Hematopoietic multipotent progenitor cell treated with erythropoietin and hydrocortisone succinate and interleukin-3 and kit ligand, for 8 days (in vitro differentiated cells): ENCODE measurements at regions not wholly inside any gene's neighbourhood (a gene's known extent, or its start where the extent isn't known, plus 50 kb on each side); places are given as distances from the start of the nearest gene placed in this dataset.
"Not testable (repeated sequence)": the region's sequence is repeated elsewhere in the genome, so short reads cannot be mapped to it uniquely, and the experiment has no call there.

Experiments
- DNase-seq: peaks from one replicate; pipeline ENCODE4 v3.0.0-alpha.2; 2015

DNA sequence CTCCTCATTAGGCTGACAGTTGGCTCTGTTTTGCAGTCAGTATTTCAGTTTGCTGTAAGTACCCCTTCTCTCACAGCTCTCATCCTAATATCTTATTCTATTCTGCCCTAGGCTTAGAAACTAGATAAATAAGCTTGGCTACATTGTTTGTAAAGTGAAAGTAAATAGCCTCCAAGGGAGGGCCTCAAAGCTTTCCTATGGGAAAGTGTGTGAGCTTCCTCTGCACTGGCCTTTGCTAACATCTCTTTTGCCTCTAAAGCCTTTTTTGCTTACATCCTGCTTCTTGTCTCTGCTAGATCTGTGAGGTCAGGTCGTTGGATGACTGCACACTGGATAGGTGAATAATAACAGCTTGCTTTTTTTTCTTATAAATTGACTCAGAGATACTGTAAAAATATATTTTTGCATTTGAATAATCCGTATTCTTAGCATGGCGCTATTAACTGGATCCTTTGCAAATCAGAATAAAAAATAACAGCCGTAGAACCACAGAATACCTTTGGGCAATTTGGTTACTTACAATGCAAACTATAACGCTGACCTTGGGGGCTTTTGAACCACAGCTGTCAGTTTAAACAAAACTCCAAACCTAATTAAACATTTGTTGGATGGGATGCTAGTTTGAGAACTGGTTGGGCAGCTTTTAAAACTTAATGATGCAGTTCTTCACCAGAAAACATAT is 55.1 kb downstream of the TTC6 start:
- DNase-seq, result no peak

- DNase-seq, result no peak
Observed at GRCh38 chr14:37652042-37652441, 56.6 kb downstream of the TTC6 start.

DNA sequence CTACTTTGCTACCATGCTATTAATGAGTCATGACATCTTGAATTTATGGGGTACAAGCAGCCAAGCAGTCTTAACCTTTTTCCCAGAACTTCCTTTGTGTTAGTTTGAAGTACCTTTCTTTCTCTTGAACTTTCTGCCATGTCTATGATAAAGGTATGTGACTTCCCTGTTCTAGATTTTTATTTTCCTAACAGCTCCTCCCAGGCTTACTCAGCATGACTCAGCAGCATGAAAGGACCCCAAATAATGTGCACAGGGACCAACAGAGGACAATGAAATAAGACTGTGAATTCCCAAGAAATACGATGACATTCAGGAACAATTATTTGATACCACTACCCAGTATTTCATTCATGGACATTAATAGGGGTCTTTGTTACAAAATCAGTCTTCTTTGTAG is 60.0 kb downstream of the TTC6 start:
- no peak for DNase-seq

GRCh38 chr14:37658156-37658555 is 62.7 kb downstream of the TTC6 start:
- no peak for DNase-seq

- no peak for DNase-seq
Observed at GRCh38 chr14:37663498-37663897, 68.1 kb downstream of the TTC6 start.

DNA sequence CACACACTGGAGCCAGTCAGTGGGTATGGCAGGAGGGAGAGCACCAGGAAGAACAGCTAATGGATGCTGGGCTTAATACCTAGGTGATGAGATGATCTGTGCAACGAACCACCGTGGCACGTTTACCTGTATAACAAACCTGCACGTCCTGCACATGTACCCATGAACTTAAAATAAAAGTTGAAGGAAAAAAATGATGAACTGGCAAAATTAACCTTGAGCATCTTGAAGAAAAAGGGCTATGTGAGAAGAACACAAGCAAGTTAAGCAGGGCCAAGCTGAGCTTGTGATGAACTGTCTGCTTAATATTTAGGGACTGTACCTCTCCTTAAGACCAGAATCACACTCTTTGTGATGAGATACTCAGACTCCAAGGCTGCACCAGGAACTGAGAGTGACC is 70.0 kb downstream of the TTC6 start:
- DNase-seq, result no peak

GRCh38 chr14:37665951-37666350 is 70.5 kb downstream of the TTC6 start:
- DNase-seq, result no peak

- DNase-seq, result no peak
Observed at GRCh38 chr14:37668646-37669045, 73.2 kb downstream of the TTC6 start.

DNA sequence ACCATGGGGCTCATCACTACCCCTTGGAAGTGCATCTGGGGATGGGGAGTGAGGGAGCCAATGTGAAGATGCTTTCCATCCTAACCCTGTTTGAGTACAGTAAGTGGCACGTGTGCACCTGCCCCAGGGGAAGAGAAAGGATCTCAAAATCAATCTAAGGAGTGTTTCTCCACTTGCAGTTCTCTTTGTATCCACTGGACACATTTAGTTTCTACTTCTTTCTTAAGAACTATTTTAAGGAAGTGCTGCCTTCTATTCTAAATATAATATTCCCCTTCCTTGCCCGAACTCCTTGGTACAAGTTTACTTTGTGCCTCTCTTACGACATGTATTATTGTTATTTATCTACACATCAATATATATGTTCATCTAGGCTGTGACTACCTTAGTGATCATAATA is 73.8 kb downstream of the TTC6 start:
- DNase-seq, result no peak

DNA sequence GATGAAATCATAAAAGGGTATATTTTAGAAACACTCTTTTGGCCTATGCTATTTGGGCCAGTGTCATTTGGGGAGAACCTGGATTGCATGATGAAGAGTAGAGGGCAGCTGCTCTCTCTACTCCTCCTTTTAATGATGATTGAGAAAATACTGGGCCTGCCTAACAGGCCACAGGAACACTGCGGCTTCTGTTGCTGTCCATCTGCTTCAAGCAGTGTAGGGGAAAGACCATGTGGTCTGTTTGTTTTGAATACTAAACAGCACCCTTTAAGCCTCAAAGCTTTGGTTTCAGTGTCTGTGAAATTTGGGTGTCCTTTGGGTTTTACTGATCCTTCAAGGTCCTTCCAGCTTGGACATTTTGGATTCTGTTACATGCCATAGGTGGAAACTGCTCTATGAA is 78.0 kb downstream of the TTC6 start:
- DNase-seq, result no peak

DNA sequence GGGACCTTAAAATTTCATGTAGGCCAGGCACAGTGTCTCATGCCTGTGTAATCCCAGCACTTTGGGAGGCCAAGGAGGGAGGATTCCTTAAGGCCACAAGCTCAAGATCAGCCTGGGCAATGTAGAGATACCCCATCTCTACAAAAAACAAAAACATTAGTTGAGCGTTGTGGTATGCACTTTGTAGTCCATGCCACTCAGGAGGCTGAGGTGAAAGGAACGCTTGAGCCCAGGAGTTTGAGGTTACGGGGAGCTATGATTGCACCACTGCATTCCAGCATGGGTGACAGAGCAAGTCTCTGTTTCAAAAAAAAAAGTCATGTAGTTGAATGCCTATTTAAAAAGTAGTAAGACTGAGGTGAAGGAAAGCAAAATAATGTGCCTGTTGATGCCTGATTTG is 83.5 kb downstream of the TTC6 start:
- no peak for DNase-seq

DNA sequence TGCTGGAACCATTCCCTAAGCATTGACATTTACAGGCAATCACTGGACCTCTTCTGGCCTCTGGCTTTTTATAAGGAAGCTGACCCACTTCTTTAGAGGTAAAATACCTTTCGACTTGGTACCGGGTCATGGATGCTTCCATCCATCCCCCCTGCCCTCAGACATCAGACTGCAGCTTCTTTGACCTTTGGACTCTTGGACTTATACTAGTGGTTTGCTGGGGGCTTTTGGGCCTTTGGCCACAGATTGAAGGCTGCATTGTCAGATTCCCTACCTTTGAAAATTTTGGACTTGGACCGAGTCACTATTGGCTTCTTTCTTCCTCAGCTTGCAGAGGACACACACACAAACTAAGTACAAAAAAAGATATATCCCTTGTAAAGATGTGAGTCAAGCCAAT is 86.1 kb downstream of the TTC6 start:
- DNase-seq, result no peak

DNA sequence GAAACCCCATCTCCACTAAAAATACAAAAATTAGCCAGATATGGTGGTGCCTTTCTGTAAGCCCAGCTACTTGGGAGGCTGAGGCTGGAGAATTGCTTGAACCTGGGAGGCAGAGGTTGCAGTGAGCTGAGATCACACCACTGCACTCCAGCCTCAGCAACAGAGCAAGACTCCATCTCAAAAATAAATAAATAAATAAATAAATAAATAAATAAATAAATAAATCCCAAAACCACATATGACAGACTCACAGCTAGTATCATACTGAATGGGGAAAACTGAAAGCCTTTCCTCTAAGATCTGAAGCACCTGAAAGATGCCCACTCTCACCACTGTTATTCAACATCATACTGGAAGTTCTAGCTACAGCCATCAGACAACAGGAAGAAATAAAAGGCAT is 97.3 kb downstream of the TTC6 start:
- DNase-seq, result not testable (repeated sequence)

DNA sequence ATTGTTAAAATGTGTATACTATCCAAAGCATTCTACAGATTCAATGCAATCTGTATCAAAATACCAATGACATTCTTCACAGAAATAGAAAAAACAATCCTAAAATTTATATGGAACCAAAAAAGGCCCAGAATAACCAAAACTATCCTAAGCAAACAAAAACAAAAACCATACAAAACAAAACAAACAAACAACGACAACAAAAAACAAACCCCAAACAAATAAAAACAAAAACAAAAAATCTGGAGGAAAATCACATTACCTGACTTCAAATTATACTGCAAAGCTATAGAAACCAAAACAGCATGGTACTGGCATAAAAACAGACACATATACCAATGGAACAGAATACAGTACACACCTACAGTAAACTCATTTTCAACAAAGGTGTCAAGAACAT is 98.0 kb downstream of the TTC6 start:
- DNase-seq, result not testable (repeated sequence)

GRCh38 chr14:37695866-37696265 is 100.4 kb downstream of the TTC6 start:
- DNase-seq, result no peak

DNA sequence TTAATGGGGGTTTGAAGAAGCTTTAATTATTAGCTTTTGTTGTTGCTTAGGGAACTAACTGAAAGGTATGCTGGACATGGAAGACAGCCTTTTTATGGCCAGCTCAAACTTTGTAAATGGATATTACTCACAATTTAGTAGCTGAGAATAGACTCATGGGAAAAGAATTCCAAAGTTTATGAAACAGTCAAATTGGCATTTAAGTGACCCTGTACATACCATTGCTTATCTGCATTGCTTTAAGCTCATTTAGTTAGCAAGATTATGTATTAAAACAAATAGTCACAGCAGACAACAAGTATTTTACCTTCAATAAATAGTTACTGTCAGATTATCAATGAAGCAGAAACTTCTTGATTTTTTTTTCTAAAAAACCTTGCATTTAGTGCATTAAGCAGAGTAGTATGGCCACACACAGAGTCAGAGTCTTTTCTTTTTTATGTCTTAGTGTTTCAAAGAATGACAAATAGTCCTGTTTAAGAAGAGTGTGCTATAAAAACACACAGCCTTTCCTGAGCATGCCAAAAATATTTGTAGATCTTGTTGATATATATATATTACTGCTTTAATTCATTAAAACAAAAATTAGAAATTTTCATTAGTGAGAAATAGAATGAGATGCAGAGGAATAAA is 102.2 kb downstream of the TTC6 start:
- DNase-seq, result no peak

- no peak for DNase-seq
Observed at GRCh38 chr14:37698840-37699777, 103.7 kb downstream of the TTC6 start.

DNA sequence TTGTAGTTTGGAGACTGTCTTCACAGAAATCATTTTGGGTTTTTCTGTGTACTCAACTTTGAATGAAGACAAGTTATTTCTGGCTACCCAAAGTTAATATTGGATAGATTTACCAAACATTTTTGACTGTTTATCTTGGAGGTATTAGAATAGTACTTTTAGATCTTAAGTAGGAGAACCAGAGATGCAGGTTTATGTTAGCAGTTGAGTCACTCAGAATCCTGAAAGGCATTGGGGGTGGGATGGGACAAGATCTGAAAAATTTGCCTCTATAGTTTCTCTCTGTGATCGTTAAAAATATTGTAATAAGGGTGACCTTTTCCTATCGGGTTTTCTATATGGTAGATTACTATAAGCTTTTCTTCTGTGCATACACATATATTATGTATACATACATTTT is 112.3 kb downstream of the TTC6 start:
- DNase-seq, result no peak

DNA sequence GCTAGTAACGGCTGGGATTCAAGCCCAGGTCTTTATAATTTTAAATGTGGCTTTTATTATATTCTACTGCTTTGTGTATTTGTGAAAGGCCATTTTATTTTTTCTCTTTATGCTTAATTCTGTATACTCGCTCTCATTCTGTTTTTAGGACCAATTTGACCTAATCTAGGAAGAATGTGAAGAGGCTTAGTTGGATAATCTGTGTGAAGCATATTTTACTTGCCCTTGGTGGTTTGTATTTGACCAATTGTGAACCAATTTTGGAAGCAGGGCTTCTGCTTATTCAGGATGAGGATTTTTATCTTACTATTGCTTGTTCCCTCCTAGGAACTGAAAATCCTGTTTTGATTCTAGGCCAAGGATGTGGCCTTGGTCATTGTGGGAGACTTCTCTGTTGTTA is 113.1 kb downstream of the TTC6 start:
- no peak for DNase-seq

GRCh38 chr14:37709419-37710195 is 114.2 kb downstream of the TTC6 start:
- DNase-seq, result no peak

GRCh38 chr14:37711356-37711830 is 116.0 kb downstream of the TTC6 start:
- DNase-seq, result no peak

- no peak for DNase-seq
Observed at GRCh38 chr14:37711831-37712475, 116.5 kb downstream of the TTC6 start.
